Ovary (tissue), 3 donors: ENCODE measurements at regions not wholly inside any gene's neighbourhood (a gene's known extent, or its start where the extent isn't known, plus 50 kb on each side); places are given as distances from the start of the nearest gene placed in this dataset.

Source experiments
- CTCF ChIP-seq, 3 donors: fragments of 450-650 bp in 2 of 3; fragments of 200-600 bp in 1 of 3; IDR thresholded peaks; one replicate each; pipeline versions ENCODE4 v1.5.1 to v1.8.0; 2016 to 2022; ENCODE audit warnings: antibody characterized with exemption in 3 of 3, mild to moderate bottlenecking in 1 of 3
- POLR2A ChIP-seq: fragments of 450-650 bp; IDR thresholded peaks from one replicate; pipeline ENCODE4 v1.6.1; 2017; ENCODE audit warnings: antibody characterized with exemption, mild to moderate bottlenecking, moderate library complexity
- donor health status: DM: no; HTN: no; CAD: no.

DNA sequence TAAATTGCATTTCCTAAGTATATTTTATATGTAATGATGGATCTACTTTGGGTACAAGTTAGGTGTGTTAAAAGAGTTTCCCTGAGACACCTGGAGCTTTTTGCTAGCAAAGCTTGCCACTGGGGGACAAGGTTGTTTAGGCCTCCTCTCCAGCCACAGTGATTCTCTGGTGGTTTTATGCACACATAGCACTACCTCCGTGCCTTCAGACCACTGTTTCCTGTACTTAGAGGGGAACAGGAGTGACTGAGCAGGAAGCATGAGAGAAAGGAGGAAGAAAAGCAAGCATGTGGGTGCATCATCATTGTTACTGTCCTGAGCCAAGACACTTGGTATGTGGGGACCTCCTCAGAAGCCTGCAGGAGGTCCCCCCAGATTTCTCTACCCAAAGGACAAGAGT is 272.1 kb downstream of the RASEF start:
- TF ChIP-seq CTCF (IDR thresholded peaks at IDR 0.05) (no peak), POLR2A (no peak)
